ENCODE measurements at regions not wholly inside any gene's neighbourhood (a gene's known extent, or its start where the extent isn't known, plus 50 kb on each side); places are given as distances from the start of the nearest gene placed in this dataset.

DNA sequence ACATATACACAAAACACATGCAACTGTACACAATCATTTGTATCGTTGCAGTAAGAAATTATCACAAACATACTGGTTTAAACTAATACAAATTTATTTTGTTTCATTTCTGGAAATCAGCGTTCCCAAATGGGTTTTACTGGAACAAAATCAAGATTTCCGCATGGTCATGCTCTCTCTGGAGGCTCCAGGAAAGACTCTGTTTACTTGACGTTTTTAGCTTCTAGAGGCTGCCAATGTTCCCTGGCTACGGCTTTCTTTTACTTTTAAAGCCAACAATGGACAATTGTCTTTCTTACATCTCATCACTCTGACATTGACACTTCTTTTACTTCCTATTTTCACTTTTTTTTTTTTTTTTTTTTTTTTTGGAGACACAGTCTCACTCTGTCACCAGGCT, 793.1 kb downstream of the CDH9 start:
- Histone ChIP-seq H3K4me1 (ENCODE audit: low read length) (no peaks in the 10 kb centered on the region), H3K79me2 (ENCODE audit: low read length) (no peaks in the 10 kb centered on the region), H2AFZ (ENCODE audit: low read length) (no peak overlapping the region), H3K27me3 (replicated peaks; ENCODE audit: insufficient read depth, low read length) (no peaks in the 10 kb centered on the region), H3K4me2 (ENCODE audit: low read depth, low read length) (no peak overlapping the region), H3K9me2 (replicated peaks; ENCODE audit: insufficient read depth, low read length) (no peaks in the 10 kb centered on the region), H3K36me3 (replicated peaks; ENCODE audit: insufficient read depth, low read length) (no peaks in the 10 kb centered on the region), H3K9ac (ENCODE audit: low read length) (no peak overlapping the region), H4K20me1 (ENCODE audit: insufficient read depth, low read length) (no peaks in the 10 kb centered on the region), H3F3A (ENCODE audit: insufficient read depth, low read length) (no peaks in the 10 kb centered on the region), H3K4me3 (ENCODE audit: low read length) (no peak overlapping the region), H3K9me3 (replicated peaks; ENCODE audit: insufficient read depth, low read length) (no peaks in the 10 kb centered on the region), H3K27ac (ENCODE audit: low read length) (no peak overlapping the region)
- DNase-seq = no peak
- TF ChIP-seq EZH2phosphoT487 (IDR thresholded peaks at IDR 0.05; ENCODE audit: low read length) = no peak

DNA sequence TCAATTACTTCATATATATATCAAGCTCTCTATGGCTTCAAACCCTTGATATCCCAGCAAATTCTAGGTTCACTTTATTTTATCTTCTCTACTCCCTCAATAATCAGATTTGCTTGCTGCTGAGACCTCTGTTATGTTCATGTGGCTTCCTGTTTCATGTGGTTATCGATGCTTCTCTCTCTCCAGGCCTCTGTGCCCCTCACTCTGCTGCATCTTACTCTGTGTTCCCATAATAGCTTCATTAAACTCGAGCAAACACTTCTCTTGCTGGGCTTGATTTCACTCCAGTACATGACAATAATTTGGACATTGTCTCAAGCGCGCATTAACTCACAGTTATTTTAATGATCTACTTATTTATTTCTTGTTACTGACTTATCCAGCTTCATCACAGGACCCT, 798.8 kb downstream of the CDH9 start:
- no peaks in the 10 kb centered on the region for H3K9me3 ChIP-seq (replicated peaks; ENCODE audit: insufficient read depth, low read length)
- H3K4me2 ChIP-seq (ENCODE audit: low read depth, low read length) = no peak overlapping the region
- no peak overlapping the region for H3K27ac ChIP-seq (ENCODE audit: low read length)
- H3K9ac ChIP-seq (ENCODE audit: low read length) = no peak overlapping the region
- H4K20me1 ChIP-seq (ENCODE audit: insufficient read depth, low read length) = no peaks in the 10 kb centered on the region
- H3K79me2 ChIP-seq (ENCODE audit: low read length) = no peaks in the 10 kb centered on the region
- H2AFZ ChIP-seq (ENCODE audit: low read length) = no peak overlapping the region
- no peak for DNase-seq
- H3K27me3 ChIP-seq (replicated peaks; ENCODE audit: insufficient read depth, low read length) = no peaks in the 10 kb centered on the region
- TF ChIP-seq EZH2 (optimal IDR thresholded peaks at IDR 0.05; ENCODE audit: low read depth, low read length) (no peak), EZH2phosphoT487 (IDR thresholded peaks at IDR 0.05; ENCODE audit: low read length) (no peak)
- TF ChIP-seq, protein P1, sequence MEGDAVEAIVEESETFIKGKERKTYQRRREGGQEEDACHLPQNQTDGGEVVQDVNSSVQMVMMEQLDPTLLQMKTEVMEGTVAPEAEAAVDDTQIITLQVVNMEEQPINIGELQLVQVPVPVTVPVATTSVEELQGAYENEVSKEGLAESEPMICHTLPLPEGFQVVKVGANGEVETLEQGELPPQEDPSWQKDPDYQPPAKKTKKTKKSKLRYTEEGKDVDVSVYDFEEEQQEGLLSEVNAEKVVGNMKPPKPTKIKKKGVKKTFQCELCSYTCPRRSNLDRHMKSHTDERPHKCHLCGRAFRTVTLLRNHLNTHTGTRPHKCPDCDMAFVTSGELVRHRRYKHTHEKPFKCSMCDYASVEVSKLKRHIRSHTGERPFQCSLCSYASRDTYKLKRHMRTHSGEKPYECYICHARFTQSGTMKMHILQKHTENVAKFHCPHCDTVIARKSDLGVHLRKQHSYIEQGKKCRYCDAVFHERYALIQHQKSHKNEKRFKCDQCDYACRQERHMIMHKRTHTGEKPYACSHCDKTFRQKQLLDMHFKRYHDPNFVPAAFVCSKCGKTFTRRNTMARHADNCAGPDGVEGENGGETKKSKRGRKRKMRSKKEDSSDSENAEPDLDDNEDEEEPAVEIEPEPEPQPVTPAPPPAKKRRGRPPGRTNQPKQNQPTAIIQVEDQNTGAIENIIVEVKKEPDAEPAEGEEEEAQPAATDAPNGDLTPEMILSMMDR (IDR thresholded peaks at IDR 0.05; ENCODE audit: low read length) = no peak
- no peaks in the 10 kb centered on the region for H3K4me1 ChIP-seq (ENCODE audit: low read length)
- H3F3A ChIP-seq (ENCODE audit: insufficient read depth, low read length) = no peaks in the 10 kb centered on the region
- no peaks in the 10 kb centered on the region for H3K9me2 ChIP-seq (replicated peaks; ENCODE audit: insufficient read depth, low read length)
- H3K36me3 ChIP-seq (replicated peaks; ENCODE audit: insufficient read depth, low read length) = no peaks in the 10 kb centered on the region
- H3K4me3 ChIP-seq (ENCODE audit: low read length) = no peak overlapping the region

DNA sequence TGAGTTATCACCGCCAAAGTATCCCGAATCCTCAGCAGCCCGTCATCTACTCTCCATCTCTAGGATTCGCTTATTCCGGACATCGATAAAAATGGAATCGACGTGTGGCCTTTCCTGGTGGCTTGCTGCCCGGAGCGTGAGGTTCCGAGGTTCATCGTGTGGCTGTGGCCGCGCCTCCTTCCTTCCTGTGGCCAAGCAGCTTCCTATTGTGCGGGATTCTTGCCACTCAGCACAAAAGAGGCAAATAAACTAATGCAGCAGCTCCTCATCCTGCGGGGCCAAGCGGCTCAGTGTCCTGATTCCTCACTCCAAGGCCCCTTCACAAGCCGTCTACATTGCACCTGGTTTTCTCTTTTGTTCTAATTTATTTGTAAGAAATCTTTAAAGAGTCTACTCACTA, 800.9 kb downstream of the CDH9 start:
- Histone ChIP-seq H3K4me2 (ENCODE audit: low read depth, low read length) (no peak overlapping the region), H4K20me1 (ENCODE audit: insufficient read depth, low read length) (no peaks in the 10 kb centered on the region), H3K27me3 (replicated peaks; ENCODE audit: insufficient read depth, low read length) (no peaks in the 10 kb centered on the region), H3K9me2 (replicated peaks; ENCODE audit: insufficient read depth, low read length) (no peaks in the 10 kb centered on the region), H3K4me1 (ENCODE audit: low read length) (no peaks in the 10 kb centered on the region), H3K27ac (ENCODE audit: low read length) (no peak overlapping the region), H3K4me3 (ENCODE audit: low read length) (no peak overlapping the region), H3F3A (ENCODE audit: insufficient read depth, low read length) (no peaks in the 10 kb centered on the region), H3K9ac (ENCODE audit: low read length) (no peak overlapping the region), H3K9me3 (replicated peaks; ENCODE audit: insufficient read depth, low read length) (no peaks in the 10 kb centered on the region), H2AFZ (ENCODE audit: low read length) (no peak overlapping the region), H3K36me3 (replicated peaks; ENCODE audit: insufficient read depth, low read length) (no peaks in the 10 kb centered on the region), H3K79me2 (ENCODE audit: low read length) (no peaks in the 10 kb centered on the region)
- no peak for DNase-seq
- no peak for TF ChIP-seq EZH2 (optimal IDR thresholded peaks at IDR 0.05; ENCODE audit: low read depth, low read length)
- TF ChIP-seq EZH2phosphoT487 (IDR thresholded peaks at IDR 0.05; ENCODE audit: low read length) = no peak
- TF ChIP-seq, protein P1 (IDR thresholded peaks at IDR 0.05; ENCODE audit: low read length) = no peak

DNA sequence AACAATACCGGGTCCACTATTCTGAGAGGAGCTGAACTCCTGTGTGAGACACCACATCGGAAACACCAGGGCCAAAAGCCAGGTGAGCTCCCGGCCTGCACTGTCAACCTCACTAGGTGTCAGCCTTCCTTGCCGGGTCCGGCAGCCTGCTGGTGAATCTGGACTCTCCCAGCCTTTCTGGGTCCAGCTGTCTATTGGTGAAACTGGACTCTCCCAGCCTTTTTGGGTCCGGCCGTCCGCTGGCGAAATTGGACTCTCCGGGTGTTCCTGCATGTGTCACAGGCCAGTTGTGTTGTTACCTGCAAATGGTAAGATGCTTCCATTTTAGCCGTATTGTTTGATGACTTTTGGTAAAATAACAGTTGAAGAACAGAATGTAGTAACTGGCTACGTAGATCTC, 801.5 kb downstream of the CDH9 start:
- Histone ChIP-seq H3K27ac (ENCODE audit: low read length) (no peak overlapping the region), H3K4me2 (ENCODE audit: low read depth, low read length) (no peak overlapping the region), H3K9me2 (replicated peaks; ENCODE audit: insufficient read depth, low read length) (no peaks in the 10 kb centered on the region), H3K79me2 (ENCODE audit: low read length) (no peaks in the 10 kb centered on the region), H4K20me1 (ENCODE audit: insufficient read depth, low read length) (no peaks in the 10 kb centered on the region), H3K36me3 (replicated peaks; ENCODE audit: insufficient read depth, low read length) (no peaks in the 10 kb centered on the region), H3K9ac (ENCODE audit: low read length) (no peak overlapping the region), H2AFZ (ENCODE audit: low read length) (no peak overlapping the region), H3K4me3 (ENCODE audit: low read length) (no peak overlapping the region), H3K9me3 (replicated peaks; ENCODE audit: insufficient read depth, low read length) (no peaks in the 10 kb centered on the region), H3K4me1 (ENCODE audit: low read length) (no peaks in the 10 kb centered on the region), H3K27me3 (replicated peaks; ENCODE audit: insufficient read depth, low read length) (no peaks in the 10 kb centered on the region), H3F3A (ENCODE audit: insufficient read depth, low read length) (no peaks in the 10 kb centered on the region)
- DNase-seq = no peak
- TF ChIP-seq, protein P1 (IDR thresholded peaks at IDR 0.05; ENCODE audit: low read length) = no peak
- TF ChIP-seq EZH2phosphoT487 (IDR thresholded peaks at IDR 0.05; ENCODE audit: low read length) (no peak), EZH2 (optimal IDR thresholded peaks at IDR 0.05; ENCODE audit: low read depth, low read length) (no peak)

All from MM.1S (cell line).